DND-41 (cell line): ENCODE measurements at regions not wholly inside any gene's neighbourhood (a gene's known extent, or its start where the extent isn't known, plus 50 kb on each side); places are given as distances from the start of the nearest gene placed in this dataset.

Source experiments
- EZH2 ChIP-seq: IDR thresholded peaks from 3 replicates; pipeline ENCODE4 v1.6.1; 2012; ENCODE audit warnings: borderline replicate concordance, low read depth, mild to moderate bottlenecking, moderate library complexity, low read length, inconsistent platforms; ENCODE audit not compliant: severe bottlenecking
- TF ChIP-seq, protein P1 (sequence below): IDR thresholded peaks from 2 replicates; pipeline ENCODE4 v1.5.1; 2012; ENCODE audit warnings: borderline replicate concordance, low read length, moderate library complexity, mild to moderate bottlenecking; ENCODE audit not compliant: poor library complexity, severe bottlenecking; ENCODE audit errors: extremely low read depth

DNA sequence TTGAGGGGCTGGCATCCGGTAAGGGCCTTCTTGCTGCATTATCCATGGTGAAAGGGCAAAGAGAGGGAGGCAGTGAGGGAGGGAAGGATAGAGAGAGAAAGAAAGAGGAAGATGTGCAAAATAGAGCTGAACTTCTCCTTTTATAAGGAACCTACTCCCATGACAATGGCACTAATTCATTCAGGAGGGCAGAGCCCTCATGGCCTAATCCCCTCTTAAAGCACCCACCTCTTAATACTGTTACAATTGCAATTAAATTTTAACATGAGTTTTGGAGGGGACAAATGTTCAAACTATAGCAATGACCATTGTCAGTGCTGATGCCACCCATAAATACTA, 60.2 kb downstream of the CXCR4 start:
- TF ChIP-seq, protein P1, sequence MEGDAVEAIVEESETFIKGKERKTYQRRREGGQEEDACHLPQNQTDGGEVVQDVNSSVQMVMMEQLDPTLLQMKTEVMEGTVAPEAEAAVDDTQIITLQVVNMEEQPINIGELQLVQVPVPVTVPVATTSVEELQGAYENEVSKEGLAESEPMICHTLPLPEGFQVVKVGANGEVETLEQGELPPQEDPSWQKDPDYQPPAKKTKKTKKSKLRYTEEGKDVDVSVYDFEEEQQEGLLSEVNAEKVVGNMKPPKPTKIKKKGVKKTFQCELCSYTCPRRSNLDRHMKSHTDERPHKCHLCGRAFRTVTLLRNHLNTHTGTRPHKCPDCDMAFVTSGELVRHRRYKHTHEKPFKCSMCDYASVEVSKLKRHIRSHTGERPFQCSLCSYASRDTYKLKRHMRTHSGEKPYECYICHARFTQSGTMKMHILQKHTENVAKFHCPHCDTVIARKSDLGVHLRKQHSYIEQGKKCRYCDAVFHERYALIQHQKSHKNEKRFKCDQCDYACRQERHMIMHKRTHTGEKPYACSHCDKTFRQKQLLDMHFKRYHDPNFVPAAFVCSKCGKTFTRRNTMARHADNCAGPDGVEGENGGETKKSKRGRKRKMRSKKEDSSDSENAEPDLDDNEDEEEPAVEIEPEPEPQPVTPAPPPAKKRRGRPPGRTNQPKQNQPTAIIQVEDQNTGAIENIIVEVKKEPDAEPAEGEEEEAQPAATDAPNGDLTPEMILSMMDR, result no peak
- TF ChIP-seq EZH2, result no peak
